Activated CD8-positive, alpha-beta memory T cell treated with anti-CD3 and anti-CD28 coated beads, Interleukin-2, amount 50 U/mL, for 1 hour (primary cell): ENCODE measurements at regions not wholly inside any gene's neighbourhood (a gene's known extent, or its start where the extent isn't known, plus 50 kb on each side); places are given as distances from the start of the nearest gene placed in this dataset.

ENCODE experiments used
- DNase-seq: peaks from one replicate; pipeline ENCODE4 v3.0.0-alpha.2; 2020; ENCODE audit errors: extremely low read depth

DNA sequence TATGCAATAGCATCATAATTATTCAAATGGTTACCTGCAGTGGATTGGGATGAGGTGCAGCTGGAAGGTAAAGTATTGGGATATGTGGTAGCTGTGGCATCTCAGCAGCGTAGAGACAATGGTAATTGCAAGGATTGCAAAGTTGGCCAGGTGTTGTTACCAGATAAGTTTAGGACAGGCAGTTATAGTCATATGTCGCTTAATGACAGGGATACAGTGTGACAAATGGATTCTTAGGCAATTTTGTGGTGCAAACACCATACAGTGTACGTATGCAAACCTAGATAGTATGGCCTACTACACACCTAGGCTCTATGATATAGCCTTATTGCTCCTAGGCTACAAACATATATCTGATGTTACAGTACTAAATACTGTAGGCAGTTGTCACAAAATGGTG is 163.5 kb upstream of the LYZL2 start:
- no peak for DNase-seq

- no peak for DNase-seq
Observed at GRCh38 chr10:30792025-30792424, 162.5 kb upstream of the LYZL2 start.

GRCh38 chr10:30791197-30791611 is 161.7 kb upstream of the LYZL2 start:
- DNase-seq = no peak

- DNase-seq = no peak
Observed at GRCh38 chr10:30789806-30790205, 160.3 kb upstream of the LYZL2 start.

GRCh38 chr10:30788307-30788706 is 158.8 kb upstream of the LYZL2 start:
- no peak for DNase-seq

DNA sequence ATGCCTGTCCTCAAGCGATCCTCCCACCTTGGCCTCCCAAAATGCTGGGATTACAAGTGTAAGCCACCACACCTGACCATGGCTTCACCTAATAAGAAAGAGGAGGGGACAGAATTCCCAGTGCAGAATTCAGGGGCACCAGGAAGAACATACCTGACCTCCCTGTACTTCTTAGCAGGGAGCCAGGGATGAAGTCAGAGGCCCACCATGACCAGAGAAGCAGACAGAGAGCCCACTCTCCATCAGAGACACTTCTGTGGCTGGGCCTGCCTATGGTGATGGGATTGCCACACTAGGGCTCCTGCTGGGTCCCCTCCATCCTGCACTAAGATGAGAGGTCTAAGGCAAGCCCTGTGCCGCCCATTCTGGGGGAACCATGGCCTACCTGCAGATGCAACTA is 157.4 kb upstream of the LYZL2 start:
- DNase-seq = no peak

DNA sequence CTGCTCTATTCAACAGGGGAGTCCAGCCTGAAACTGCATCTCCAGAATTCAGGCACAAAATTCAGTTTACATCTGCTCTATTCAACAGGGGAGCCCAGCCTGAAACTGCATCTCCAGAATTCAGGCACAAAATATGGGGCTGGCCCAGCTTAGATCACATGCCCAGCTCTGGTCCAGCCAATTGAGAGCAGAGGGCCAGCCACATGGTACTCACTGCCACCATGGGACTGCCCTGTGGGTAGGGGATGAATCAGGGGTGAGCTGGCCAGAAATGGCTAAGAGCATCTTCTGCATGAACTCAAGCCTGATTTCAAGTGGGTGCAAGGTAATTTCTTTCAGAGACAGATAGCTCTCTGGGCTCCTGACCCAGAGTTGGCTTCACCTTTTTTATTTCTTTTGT is 156.6 kb upstream of the LYZL2 start:
- DNase-seq = no peak

- DNase-seq = no peak
Observed at GRCh38 chr10:30784897-30785605, 155.5 kb upstream of the LYZL2 start.

DNA sequence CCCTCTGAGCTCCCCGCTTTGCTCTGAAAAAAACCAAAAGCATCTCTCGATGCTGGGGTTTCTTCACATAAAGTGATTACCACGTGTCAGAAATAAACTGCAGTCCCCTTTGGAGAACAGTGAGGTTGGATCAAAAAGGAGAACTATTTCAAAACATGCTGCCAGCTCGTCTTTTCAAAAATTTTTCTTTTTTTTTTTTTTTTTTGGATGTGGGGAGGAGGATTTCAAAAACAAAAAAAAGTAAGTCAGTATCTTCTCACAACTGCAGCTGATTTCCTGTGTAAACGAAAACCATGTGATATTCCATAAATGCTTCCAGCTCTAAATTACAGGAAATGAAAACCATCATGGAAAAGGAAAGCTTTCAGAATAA is 155.0 kb upstream of the LYZL2 start:
- DNase-seq = no peak

DNA sequence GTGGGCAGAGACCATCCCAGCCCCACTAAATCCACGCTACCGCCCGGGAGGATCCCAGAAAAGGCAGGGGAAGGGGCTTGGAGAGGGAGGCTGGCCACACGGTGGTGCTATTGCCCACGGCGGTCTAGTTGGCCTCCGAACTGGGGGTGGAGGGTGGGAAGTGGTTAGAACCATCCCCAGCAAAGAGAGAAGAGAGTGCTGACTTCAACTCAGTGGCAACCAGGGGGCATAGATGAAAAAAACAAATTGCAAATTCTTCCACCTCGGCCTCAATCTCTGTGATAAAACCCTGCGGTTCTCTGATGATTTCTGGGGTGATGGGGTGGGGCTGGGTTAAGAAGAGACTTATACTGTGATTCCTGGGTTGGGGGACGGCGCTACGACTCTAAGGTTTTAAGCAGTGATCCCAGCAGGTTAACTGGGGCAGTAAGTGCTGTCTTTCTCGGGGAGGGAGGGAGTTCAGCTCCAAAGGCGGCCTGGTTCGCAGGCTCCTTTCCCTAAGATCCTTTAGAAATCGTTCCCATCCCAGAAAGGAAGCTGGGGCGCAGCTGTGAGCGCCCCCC is 154.5 kb upstream of the LYZL2 start:
- DNase-seq = peak; percentile 72

DNA sequence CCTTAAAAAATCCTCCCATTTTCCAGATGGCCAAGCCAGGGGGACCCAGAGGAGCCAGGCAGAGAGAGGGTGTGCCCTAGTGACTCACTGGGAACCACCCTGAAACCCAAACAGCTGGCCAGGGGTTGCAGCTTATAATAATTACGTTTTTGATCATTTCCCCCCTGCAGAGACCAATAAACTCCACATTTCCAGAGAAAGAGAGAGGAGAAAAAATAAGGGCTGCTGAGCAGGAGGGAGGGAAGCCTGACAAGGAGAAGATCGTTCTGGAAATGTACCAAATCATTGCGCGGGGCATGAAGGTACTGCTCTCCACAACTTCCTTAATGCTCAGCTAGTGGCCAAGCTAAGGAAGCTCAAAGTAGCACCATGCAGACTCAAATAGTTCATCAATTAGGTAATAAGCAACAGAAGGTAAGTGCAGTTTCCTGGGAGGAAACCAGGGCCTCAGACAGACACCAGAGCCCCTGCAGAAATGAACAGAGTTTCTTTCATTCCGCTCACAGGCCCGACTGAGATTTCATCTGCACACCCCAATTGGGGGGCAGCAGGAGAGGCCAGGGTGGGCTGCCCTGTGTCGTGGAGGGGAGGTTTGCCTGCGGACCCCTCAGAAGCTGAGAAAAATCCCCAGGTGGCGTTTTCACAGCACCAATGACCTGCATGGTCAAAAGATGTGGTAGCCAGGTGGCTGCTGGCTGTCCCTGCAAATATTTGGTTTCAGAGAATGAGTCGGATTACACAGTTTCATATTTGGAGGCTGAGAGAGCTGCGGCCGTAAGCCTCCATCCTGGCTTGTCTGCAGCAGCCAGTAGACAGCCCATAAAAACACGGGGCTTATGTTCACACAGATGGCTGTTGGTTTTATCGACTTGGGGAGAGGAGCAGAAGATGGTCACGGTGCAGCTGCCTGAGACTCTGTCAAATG is 153.2 kb upstream of the LYZL2 start:
- no peak for DNase-seq

- DNase-seq = no peak
Observed at GRCh38 chr10:30782157-30782536, 152.6 kb upstream of the LYZL2 start.

DNA sequence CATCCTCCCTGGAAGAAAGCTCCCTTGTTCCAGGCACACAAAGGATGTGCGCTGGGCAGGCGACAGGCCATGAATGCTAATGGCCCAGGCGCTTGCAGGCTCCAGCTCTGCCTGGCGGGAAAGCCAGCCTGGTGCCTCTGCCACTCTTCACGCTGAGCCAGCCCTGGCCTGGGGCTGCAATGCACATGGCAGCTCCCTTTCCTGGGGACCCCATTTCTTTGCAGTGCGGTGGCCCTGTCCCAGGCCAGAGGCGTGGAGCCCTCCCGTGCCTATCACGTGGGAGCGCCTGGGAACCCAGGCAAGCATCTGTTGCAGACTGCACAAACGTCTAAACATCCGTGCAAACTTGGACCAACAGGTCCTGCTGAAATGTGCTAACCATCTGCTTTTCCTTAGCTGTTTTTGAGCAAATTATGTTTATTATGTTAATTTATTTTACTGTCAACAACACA is 152.1 kb upstream of the LYZL2 start:
- no peak for DNase-seq

DNA sequence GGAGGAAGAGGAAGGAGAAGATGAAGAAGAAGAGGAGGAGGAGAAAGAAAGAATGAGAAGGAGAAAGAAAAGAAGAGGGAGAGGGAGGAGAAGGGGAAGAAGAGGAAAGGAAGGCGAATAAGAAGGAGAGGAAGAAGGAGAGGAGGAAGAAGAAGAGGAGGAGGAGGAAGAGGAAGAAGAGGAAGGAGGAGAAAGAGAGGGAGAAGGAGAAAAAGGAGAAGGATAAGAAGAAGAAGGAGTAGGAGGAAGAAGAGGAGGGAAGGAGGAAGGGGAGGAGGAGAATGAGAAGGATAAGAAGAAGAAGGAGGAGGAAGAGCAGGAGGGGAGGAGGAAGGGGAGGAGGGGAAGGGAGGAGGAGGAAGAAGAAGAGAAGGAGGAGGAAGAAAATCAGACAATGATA is 149.2 kb upstream of the LYZL2 start:
- no peak for DNase-seq

- DNase-seq = no peak
Observed at GRCh38 chr10:30775779-30776591, 146.4 kb upstream of the LYZL2 start.

- DNase-seq = no peak
Observed at GRCh38 chr10:30774261-30774660, 144.7 kb upstream of the LYZL2 start.

DNA sequence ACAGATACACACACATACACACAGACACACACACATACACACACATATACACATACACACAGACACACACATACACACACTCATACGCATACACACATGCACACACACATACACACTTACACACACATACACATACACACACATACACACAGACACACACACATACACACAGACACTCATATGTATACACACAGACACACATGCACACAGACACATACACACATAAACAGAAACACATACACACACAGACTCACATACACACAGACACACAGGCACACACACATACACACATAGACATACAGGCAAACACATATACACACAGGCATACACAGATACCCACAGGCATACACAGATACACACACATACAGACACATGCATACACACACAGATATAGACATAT is 143.9 kb upstream of the LYZL2 start:
- no peak for DNase-seq

DNA sequence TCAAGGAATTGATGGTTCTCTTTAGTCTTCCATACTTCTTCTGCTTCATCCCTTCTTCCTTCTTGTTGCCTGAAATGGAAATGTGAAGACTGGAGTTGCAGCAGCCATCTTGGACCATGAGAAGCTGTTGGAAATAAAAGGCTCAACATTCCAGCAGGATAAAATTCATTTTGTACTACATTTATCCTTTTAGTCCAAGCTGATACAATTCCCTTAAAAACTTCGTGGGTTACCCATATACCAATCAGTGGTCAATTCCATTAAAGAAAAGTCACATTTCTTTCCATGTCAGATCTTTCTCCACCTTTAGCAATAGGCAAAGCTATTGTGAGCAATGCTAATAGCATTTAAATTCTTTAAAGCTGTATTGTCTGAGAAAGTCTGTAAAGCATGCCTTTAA is 141.3 kb upstream of the LYZL2 start:
- DNase-seq = no peak

GRCh38 chr10:30770229-30770628 is 140.7 kb upstream of the LYZL2 start:
- DNase-seq = no peak

- DNase-seq = no peak
Observed at GRCh38 chr10:30769361-30769760, 139.8 kb upstream of the LYZL2 start.

- DNase-seq = no peak
Observed at GRCh38 chr10:30765616-30766015, 136.1 kb upstream of the LYZL2 start.

DNA sequence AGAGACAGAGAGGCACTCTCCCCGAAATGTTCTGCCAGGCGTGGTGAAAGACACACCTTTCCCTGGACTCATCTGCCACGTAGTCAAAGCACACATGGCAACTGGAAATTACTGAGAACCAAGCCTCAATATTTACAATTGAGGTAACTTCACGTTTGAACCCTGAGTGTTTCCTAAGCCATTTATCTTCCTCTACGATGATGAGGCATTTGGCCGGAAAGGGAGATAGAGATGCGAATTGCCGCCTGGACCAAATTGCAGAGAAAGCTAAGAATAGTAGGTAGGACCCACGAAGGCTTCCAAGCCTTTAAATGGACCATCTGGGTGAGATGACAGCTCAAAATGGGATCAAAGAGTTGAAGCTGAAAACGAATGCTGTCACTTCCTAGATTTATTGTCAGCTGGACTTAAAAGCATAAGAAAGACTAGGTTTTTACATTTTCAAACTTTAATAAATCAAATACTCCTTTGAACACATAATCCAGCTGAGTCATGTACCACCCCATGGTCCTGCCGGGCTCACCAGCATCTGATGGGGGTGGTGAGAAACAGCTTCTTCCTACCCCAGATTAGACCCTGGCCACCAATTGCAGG is 135.6 kb upstream of the LYZL2 start:
- DNase-seq = no peak
